HL-60 (cell line): ENCODE measurements at regions not wholly inside any gene's neighbourhood (a gene's known extent, or its start where the extent isn't known, plus 50 kb on each side); places are given as distances from the start of the nearest gene placed in this dataset.

Experiments used
- DNase-seq, 2 experiments: peaks; one replicate each; pipeline ENCODE4 v3.0.0-alpha.2; 2010 to 2020; ENCODE audit warnings: low read depth in 1 of 2, low spot score in 1 of 2
- H3K27ac ChIP-seq: fragments of 250-450 bp; sonication (Bioruptor Pico); replicated peaks from 2 replicates; pipeline ENCODE4 v1.5.1; 2020; ENCODE audit warnings: mild to moderate bottlenecking, moderate library complexity
- H3K27me3 ChIP-seq: fragments of 250-450 bp; sonication (Bioruptor Pico); 2 replicates; pipeline ENCODE4 v1.5.1; 2021; ENCODE audit warnings: mild to moderate bottlenecking, moderate library complexity; ENCODE audit not compliant: insufficient read depth, poor library complexity, severe bottlenecking
- H3K4me3 ChIP-seq: replicated peaks from 2 replicates; pipeline ENCODE4 v1.5.1; 2011; ENCODE audit warnings: mild to moderate bottlenecking, control low read depth, low read length; ENCODE audit not compliant: insufficient read depth
- GABPA ChIP-seq: IDR thresholded peaks from 2 replicates; pipeline ENCODE4 v1.6.1; 2012; ENCODE audit warnings: low read depth
- POLR2AphosphoS5 ChIP-seq: IDR thresholded peaks from 2 replicates; pipeline ENCODE4 v1.6.1; 2012; ENCODE audit warnings: low read depth
- SPI1 ChIP-seq: IDR thresholded peaks from 2 replicates; pipeline ENCODE4 v1.6.1; 2012; ENCODE audit warnings: low read depth, mild to moderate bottlenecking, borderline replicate concordance
- TF ChIP-seq, protein P1 (sequence below): IDR thresholded peaks from 2 replicates; pipeline ENCODE4 v1.6.1; 2012; ENCODE audit warnings: low read depth; ENCODE audit not compliant: insufficient replicate concordance
- TF ChIP-seq, protein P2 (sequence below): IDR thresholded peaks from one replicate; pipeline ENCODE4 v1.5.1; 2011; ENCODE audit warnings: low read length, control low read depth, inconsistent platforms; ENCODE audit not compliant: insufficient read depth

DNA sequence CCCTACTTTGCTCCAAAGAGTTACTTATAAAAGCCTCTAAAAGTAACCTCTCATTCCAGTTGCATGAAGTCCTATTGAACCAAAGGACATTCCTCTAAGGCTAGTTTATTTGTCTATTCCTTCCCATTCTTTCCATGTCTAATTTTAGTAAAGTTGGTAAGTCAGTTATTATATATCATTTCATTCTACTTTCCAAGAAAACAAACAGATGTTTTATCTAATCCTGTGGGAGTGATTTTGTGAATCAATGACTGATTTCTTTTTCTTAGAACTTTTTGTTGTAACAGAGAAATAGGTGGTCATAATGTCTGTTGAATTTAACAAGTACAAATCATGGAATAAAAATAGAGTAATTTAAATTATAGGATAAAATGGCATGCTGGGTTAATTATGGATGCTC lies 286.3 kb downstream of the FSIP2 start:
- DNase-seq = no peak
- Histone ChIP-seq H3K27me3 (no peaks in the 10 kb centered on the region), H3K4me3 (no peak overlapping the region), H3K27ac (no peak overlapping the region)
- TF ChIP-seq, protein P1, sequence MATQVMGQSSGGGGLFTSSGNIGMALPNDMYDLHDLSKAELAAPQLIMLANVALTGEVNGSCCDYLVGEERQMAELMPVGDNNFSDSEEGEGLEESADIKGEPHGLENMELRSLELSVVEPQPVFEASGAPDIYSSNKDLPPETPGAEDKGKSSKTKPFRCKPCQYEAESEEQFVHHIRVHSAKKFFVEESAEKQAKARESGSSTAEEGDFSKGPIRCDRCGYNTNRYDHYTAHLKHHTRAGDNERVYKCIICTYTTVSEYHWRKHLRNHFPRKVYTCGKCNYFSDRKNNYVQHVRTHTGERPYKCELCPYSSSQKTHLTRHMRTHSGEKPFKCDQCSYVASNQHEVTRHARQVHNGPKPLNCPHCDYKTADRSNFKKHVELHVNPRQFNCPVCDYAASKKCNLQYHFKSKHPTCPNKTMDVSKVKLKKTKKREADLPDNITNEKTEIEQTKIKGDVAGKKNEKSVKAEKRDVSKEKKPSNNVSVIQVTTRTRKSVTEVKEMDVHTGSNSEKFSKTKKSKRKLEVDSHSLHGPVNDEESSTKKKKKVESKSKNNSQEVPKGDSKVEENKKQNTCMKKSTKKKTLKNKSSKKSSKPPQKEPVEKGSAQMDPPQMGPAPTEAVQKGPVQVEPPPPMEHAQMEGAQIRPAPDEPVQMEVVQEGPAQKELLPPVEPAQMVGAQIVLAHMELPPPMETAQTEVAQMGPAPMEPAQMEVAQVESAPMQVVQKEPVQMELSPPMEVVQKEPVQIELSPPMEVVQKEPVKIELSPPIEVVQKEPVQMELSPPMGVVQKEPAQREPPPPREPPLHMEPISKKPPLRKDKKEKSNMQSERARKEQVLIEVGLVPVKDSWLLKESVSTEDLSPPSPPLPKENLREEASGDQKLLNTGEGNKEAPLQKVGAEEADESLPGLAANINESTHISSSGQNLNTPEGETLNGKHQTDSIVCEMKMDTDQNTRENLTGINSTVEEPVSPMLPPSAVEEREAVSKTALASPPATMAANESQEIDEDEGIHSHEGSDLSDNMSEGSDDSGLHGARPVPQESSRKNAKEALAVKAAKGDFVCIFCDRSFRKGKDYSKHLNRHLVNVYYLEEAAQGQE = no peak

DNA sequence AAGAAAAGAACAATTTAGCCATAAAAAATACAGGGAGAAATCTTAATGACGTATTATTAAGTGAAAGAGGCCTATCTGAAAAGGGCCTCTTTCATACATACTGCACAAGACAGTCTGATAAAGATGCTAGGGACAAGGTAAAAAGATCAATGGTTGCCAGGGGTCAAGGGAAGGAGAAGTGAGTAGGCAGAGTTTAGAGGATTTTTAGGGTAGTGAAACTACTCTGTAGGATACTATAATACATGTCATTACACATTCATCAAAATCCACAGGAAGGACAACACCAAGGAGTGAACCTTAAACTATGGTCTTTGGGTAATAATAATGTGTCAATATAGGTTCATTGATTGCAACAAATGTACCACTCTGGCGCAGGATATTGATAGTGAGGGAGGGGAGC lies 289.3 kb downstream of the FSIP2 start:
- Histone ChIP-seq H3K27ac (no peak overlapping the region), H3K27me3 (no peaks in the 10 kb centered on the region), H3K4me3 (no peak overlapping the region)
- TF ChIP-seq POLR2AphosphoS5 (no peak), GABPA (no peak), SPI1 (no peak)
- TF ChIP-seq, protein P1 = no peak
- TF ChIP-seq, protein P2, sequence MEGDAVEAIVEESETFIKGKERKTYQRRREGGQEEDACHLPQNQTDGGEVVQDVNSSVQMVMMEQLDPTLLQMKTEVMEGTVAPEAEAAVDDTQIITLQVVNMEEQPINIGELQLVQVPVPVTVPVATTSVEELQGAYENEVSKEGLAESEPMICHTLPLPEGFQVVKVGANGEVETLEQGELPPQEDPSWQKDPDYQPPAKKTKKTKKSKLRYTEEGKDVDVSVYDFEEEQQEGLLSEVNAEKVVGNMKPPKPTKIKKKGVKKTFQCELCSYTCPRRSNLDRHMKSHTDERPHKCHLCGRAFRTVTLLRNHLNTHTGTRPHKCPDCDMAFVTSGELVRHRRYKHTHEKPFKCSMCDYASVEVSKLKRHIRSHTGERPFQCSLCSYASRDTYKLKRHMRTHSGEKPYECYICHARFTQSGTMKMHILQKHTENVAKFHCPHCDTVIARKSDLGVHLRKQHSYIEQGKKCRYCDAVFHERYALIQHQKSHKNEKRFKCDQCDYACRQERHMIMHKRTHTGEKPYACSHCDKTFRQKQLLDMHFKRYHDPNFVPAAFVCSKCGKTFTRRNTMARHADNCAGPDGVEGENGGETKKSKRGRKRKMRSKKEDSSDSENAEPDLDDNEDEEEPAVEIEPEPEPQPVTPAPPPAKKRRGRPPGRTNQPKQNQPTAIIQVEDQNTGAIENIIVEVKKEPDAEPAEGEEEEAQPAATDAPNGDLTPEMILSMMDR = no peak
- no peak for DNase-seq

DNA sequence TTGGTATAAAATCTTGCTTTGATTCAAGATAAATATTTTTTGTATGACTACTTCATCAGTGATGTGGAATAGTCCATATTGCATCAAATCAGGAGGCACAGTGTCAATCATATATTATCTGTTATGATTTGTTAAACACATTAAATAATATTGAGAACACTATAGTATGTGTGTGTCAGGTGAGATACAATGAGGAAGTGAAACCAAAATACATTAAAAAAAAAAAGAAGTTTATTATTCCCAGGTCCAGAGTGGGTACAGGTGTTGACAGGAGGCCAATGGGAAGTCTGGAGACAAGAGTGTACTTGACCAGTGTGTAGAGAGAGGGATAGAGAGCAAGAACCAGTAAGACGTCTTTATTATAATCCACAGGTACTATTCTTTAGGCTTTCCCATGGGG lies 292.6 kb downstream of the FSIP2 start:
- H3K27me3 ChIP-seq = no peaks in the 10 kb centered on the region
- no peak for DNase-seq
- no peak overlapping the region for H3K27ac ChIP-seq
- H3K4me3 ChIP-seq = no peak overlapping the region
- no peak for TF ChIP-seq SPI1
- TF ChIP-seq, protein P2 = no peak
- TF ChIP-seq POLR2AphosphoS5 = no peak
- TF ChIP-seq, protein P1 = no peak

DNA sequence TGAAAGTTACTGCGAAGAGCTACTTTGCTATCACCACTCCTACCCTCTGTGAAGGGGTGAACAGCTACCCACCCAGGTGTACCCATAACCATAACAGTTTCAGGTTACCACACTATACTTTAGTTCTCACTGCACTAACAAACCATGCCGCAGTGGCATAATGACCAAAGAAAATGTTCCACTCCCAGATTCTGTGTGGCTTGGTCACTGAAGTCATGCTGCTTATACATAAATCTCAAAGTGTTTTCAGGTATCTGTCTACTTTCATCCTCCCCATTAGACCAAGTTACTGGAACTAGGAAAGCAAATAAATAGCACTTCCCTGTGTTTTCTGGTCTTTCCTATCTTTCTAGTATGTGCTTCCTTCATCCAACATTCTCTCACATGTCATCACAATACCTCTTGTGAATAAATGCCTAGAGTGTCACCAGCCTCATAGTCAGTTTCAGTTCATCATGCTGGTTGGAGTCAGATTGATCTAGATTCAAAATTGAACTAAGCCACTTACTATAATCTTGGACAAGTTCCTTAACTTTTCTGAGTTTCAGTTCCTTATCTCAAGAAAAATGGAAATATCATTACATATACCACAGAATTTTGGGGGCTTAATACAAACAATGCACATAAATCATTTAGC lies 293.6 kb downstream of the FSIP2 start:
- H3K27ac ChIP-seq = no peak overlapping the region
- no peak overlapping the region for H3K4me3 ChIP-seq
- no peaks in the 10 kb centered on the region for H3K27me3 ChIP-seq
- no peak for DNase-seq
- no peak for TF ChIP-seq GABPA
- TF ChIP-seq POLR2AphosphoS5 = no peak
- TF ChIP-seq, protein P1 = no peak
- TF ChIP-seq, protein P2 = no peak
- TF ChIP-seq SPI1 = no peak
